B cell (primary cell): ENCODE measurements at regions not wholly inside any gene's neighbourhood (a gene's known extent, or its start where the extent isn't known, plus 50 kb on each side); places are given as distances from the start of the nearest gene placed in this dataset.

ENCODE experiments used
- ATAC-seq: fragments of 200-7000 bp; cut with Tn5 transposase; one replicate; pipeline ENCODE4 v1.10.0; 2021; ENCODE audit warnings: low read depth, mild to moderate bottlenecking, moderate number of reproducible peaks, moderate library complexity
- CTCF ChIA-PET: fragments of 350-600 bp; sonication (Branson Sonifier 250); formaldehyde crosslinking; loops from one replicate; lab custom pipeline; 2021; ENCODE audit warnings: antibody characterized with exemption, inconsistent platforms; lab: Charles Lee
- POLR2A ChIA-PET: fragments of 350-600 bp; sonication (Branson Sonifier 250); formaldehyde crosslinking; loops from one replicate; lab custom pipeline; 2021; ENCODE audit warnings: antibody characterized with exemption; lab: Charles Lee
- DNase-seq: peaks from one replicate; pipeline ENCODE4 v3.0.0; 2013
- H2AFZ ChIP-seq: 2 replicates; pipeline ENCODE4 v1.6.1; 2012; ENCODE audit warnings: mild to moderate bottlenecking, low read depth, low read length; ENCODE audit not compliant: insufficient read depth, poor library complexity, severe bottlenecking
- H3K27ac ChIP-seq, 2 donors: 1 replicate in 1 of 2; 2 replicates in 1 of 2; pipeline ENCODE4 v1.5.1; 2012 to 2013; ENCODE audit warnings: low read length in 2 of 2, mild to moderate bottlenecking in 2 of 2, moderate library complexity in 1 of 2
- H3K27me3 ChIP-seq, 4 experiments: fragments of 200-600 bp in 1 of 4; sonication (generic) in 1 of 4; replicated peaks in 1 of 4; 1 replicate in 2 of 4; 2 replicates in 2 of 4; pipeline versions ENCODE4 v1.6.1 to v1.7.0; 2013 to 2016; ENCODE audit warnings: low read length in 3 of 4, mild to moderate bottlenecking in 2 of 4, mixed read lengths in 1 of 4, moderate library complexity in 1 of 4; ENCODE audit not compliant: insufficient read depth in 4 of 4, control insufficient read depth in 3 of 4; ENCODE audit errors: control extremely low read depth in 1 of 4
- H3K36me3 ChIP-seq, 2 experiments: replicated peaks in 1 of 2; 1 replicate in 1 of 2; 2 replicates in 1 of 2; pipeline versions ENCODE4 v1.6.1 to v1.7.1; 2013; ENCODE audit warnings: low read length in 1 of 2; ENCODE audit not compliant: insufficient read depth in 2 of 2, control insufficient read depth in 1 of 2; ENCODE audit errors: control extremely low read depth in 1 of 2, extremely low read depth in 1 of 2
- H3K4me1 ChIP-seq, 2 donors: fragments of 200-600 bp in 1 of 2; sonication (generic) in 1 of 2; 1 replicate in 1 of 2; 2 replicates in 1 of 2; pipeline versions ENCODE4 v1.5.1 to v1.6.1; 2013 to 2017; ENCODE audit warnings: low read length in 2 of 2; ENCODE audit not compliant: control insufficient read depth in 2 of 2, insufficient read depth in 2 of 2
- H3K4me2 ChIP-seq: replicated peaks from 2 replicates; pipeline ENCODE3; 2012; ENCODE audit warnings: mild to moderate bottlenecking, low read depth, low read length; ENCODE audit not compliant: poor library complexity, severe bottlenecking
- H3K4me3 ChIP-seq, 5 experiments: fragments of 200-600 bp in 1 of 5; sonication (generic) in 1 of 5; 1 replicate in 3 of 5; 2 replicates in 2 of 5; pipeline versions ENCODE4 v1.5.1 to v1.7.0; 2011 to 2016; ENCODE audit warnings: low read length in 4 of 5, mild to moderate bottlenecking in 4 of 5, low read depth in 2 of 5, control low read depth in 1 of 5, moderate library complexity in 1 of 5; ENCODE audit not compliant: insufficient read depth in 1 of 5; ENCODE audit errors: control extremely low read depth in 1 of 5, extremely low read depth in 1 of 5
- H3K79me2 ChIP-seq: fragments of 200-600 bp; sonication (generic); one replicate; pipeline ENCODE4 v1.6.0; 2016; ENCODE audit warnings: low read length; ENCODE audit not compliant: control insufficient read depth, insufficient read depth
- H3K9ac ChIP-seq: fragments of 200-600 bp; sonication (generic); 2 replicates; pipeline ENCODE4 v1.6.1; 2017; ENCODE audit warnings: mild to moderate bottlenecking, low read length, moderate library complexity
- H3K9me3 ChIP-seq, 3 donors: one replicate each; pipeline versions ENCODE4 v1.6.1 to v1.7.1; 2013; ENCODE audit warnings: low read length in 2 of 3; ENCODE audit not compliant: control insufficient read depth in 2 of 3, insufficient read depth in 1 of 3; ENCODE audit errors: control extremely low read depth in 1 of 3
- H4K20me1 ChIP-seq: 2 replicates; pipeline ENCODE4 v1.6.0; 2012; ENCODE audit warnings: mild to moderate bottlenecking, low read length; ENCODE audit not compliant: insufficient read depth, control insufficient read depth, poor library complexity, severe bottlenecking
- H3K27ac Mint-ChIP-seq: one replicate; pipeline ENCODE4 v1.8.0; 2021; ENCODE audit warnings: mixed read lengths
- H3K27me3 Mint-ChIP-seq: one replicate; pipeline ENCODE4 v1.8.0; 2021; ENCODE audit warnings: mixed read lengths
- H3K4me1 Mint-ChIP-seq: one replicate; pipeline ENCODE4 v1.8.0; 2021; ENCODE audit warnings: mixed read lengths
- H3K4me3 Mint-ChIP-seq: one replicate; pipeline ENCODE4 v1.8.0; 2021; ENCODE audit warnings: mixed read lengths
- H3K9me3 Mint-ChIP-seq: one replicate; pipeline ENCODE4 v1.8.0; 2022; ENCODE audit warnings: mixed read lengths; ENCODE audit not compliant: insufficient read depth
- EZH2 ChIP-seq: IDR thresholded peaks from 2 replicates; pipeline ENCODE4 v1.6.1; 2012; ENCODE audit warnings: borderline replicate concordance, low read depth, mild to moderate bottlenecking, moderate library complexity, low read length; ENCODE audit not compliant: insufficient read depth, poor library complexity, severe bottlenecking
- WGBS: methylation state at CpG from one replicate; pipeline ENCODE4 v1.1.5; 2013; ENCODE audit warnings: missing lambda C conversion rate; ENCODE audit not compliant: insufficient coverage; 5-methylcytosine and 5-hydroxymethylcytosine counted together
- intact Hi-C: fragments of 100-400 bp; cut with micrococcal nuclease; formaldehyde crosslinking; loops from one replicate; pipeline ENCODE4 v1.10.0; 2022
- TF ChIP-seq, protein P1 (sequence below): fragments of 200-600 bp; IDR thresholded peaks from one replicate; pipeline ENCODE4 v1.8.0; 2022; ENCODE audit warnings: antibody characterized with exemption, mild to moderate bottlenecking

DNA sequence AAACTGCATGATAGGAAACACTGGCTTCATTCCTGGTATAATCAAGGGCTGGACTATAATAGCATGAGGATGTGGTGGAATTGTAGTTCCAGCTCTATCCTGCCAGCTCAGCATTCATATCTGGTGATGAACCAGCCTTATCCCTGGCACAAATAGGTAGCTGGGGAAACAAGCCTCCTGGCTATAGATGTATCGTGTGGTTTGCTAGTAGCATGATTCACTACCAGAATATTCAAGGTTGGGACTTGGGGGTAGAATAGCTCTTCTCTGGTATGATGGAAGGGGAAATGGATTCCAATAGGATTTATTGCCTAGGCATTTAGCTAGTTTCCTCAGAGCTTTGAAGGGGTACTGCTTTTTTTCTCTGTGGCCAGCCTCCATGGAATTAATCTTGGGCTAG lies 532.8 kb downstream of the FBXO15 start:
- no peak for ATAC-seq
- ChIA-PET CTCF (no interaction called here), POLR2A (no interaction called here)

DNA sequence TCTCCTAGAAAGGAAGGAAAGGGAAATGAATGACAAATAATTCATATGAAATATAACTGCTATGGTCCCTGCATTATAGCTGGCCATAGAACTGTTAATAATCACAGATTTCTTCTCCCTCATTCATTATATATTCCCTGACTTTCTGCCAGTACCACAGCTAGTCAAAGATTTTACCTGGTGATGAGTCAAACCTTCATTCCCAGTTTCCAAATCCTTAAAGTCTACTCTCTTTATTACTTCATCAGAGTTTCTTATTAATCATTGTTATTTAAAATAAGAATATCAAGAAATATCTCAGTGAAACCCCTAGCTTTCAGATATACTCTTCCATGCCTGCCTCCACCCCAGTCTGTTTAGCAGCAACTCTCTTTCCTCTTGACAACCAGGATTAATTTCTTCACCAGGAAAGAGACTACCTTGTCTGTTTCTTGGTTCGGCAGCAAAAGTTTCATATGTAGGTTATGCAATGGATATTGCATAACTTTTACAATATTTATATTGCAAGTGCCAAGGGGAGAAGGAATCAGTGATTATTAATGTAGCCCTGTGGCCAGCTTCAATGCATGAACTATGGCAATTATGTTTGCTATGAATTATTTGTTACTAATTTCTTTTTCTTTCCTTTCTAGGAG lies 533.8 kb downstream of the FBXO15 start:
- H2AFZ ChIP-seq, result no peak overlapping the region
- Mint-ChIP-seq H3K27me3 (no peaks in the 10 kb centered on the region), H3K9me3 (no peaks in the 10 kb centered on the region), H3K4me1 (no peaks in the 10 kb centered on the region), H3K27ac (no peak overlapping the region), H3K4me3 (no peak overlapping the region)
- H3K27me3 ChIP-seq, result no peaks in the 10 kb centered on the region
- DNase-seq (no peak), ATAC-seq (no peak)
- no peak overlapping the region for H3K9ac ChIP-seq
- H3K4me3 ChIP-seq, result no peak overlapping the region
- H4K20me1 ChIP-seq, result no peaks in the 10 kb centered on the region
- no CpG with 5 or more reads among the region's 1 CpG for WGBS
- no peaks in the 10 kb centered on the region for H3K79me2 ChIP-seq
- no peak for TF ChIP-seq EZH2
- intact Hi-C loops, result no loop called here
- H3K27ac ChIP-seq, result no peak overlapping the region
- no peaks in the 10 kb centered on the region for H3K36me3 ChIP-seq
- H3K4me2 ChIP-seq, result no peak overlapping the region
- POLR2A ChIA-PET, result no interaction called here
- no peaks in the 10 kb centered on the region for H3K4me1 ChIP-seq
- peaks cover 0 to 3% (median 0%) of the 10 kb centered on the region in 3 donors for H3K9me3 ChIP-seq
- CTCF ChIA-PET, result no interaction called here

More for the DNA sequence above, 532.8 kb downstream of the FBXO15 start:
- Histone ChIP-seq H3K4me2 (no peak overlapping the region), H3K4me3 (no peak overlapping the region), H3K27me3 (no peaks in the 10 kb centered on the region), H2AFZ (no peak overlapping the region), H3K4me1 (no peaks in the 10 kb centered on the region), H3K79me2 (no peaks in the 10 kb centered on the region), H4K20me1 (no peaks in the 10 kb centered on the region), H3K36me3 (no peaks in the 10 kb centered on the region), H3K27ac (no peak overlapping the region), H3K9me3 (peaks cover 0 to 4% (median 0%) of the 10 kb centered on the region in 3 donors), H3K9ac (no peak overlapping the region)
- H3K9me3 Mint-ChIP-seq, result no peaks in the 10 kb centered on the region
- H3K27me3 Mint-ChIP-seq, result no peaks in the 10 kb centered on the region
- intact Hi-C loops, result no loop called here
- WGBS, result 100% methylated on average over 1 of the region's 1 CpG
- no peak overlapping the region for H3K27ac Mint-ChIP-seq
- H3K4me3 Mint-ChIP-seq, result no peak overlapping the region
- no peaks in the 10 kb centered on the region for H3K4me1 Mint-ChIP-seq
- no peak for TF ChIP-seq EZH2
- TF ChIP-seq, protein P1, sequence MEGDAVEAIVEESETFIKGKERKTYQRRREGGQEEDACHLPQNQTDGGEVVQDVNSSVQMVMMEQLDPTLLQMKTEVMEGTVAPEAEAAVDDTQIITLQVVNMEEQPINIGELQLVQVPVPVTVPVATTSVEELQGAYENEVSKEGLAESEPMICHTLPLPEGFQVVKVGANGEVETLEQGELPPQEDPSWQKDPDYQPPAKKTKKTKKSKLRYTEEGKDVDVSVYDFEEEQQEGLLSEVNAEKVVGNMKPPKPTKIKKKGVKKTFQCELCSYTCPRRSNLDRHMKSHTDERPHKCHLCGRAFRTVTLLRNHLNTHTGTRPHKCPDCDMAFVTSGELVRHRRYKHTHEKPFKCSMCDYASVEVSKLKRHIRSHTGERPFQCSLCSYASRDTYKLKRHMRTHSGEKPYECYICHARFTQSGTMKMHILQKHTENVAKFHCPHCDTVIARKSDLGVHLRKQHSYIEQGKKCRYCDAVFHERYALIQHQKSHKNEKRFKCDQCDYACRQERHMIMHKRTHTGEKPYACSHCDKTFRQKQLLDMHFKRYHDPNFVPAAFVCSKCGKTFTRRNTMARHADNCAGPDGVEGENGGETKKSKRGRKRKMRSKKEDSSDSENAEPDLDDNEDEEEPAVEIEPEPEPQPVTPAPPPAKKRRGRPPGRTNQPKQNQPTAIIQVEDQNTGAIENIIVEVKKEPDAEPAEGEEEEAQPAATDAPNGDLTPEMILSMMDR, result no peak
- DNase-seq, result no peak
